ENCODE measurements at regions not wholly inside any gene's neighbourhood (a gene's known extent, or its start where the extent isn't known, plus 50 kb on each side); places are given as distances from the start of the nearest gene placed in this dataset.
A peak's percentile ranks its signal among the peaks of the same experiment; 100 is the strongest.

GRCh38 chr5:18563853-18564252 lies 929.6 kb downstream of the TAF11L14 start:
- H4K91ac ChIP-seq (ENCODE audit: low read depth, low read length) = no peak overlapping the region
- no peaks in the 10 kb centered on the region for H3K27me3 ChIP-seq (ENCODE audit: insufficient read depth, low read length)
- H4K12ac ChIP-seq (ENCODE audit: low read depth, low read length) = no peak overlapping the region
- WGBS (ENCODE audit: extremely low coverage, insufficient coverage, insufficient read length) = no CpG with 5 or more reads among the region's 2 CpGs
- no peak overlapping the region for H2BK120ac ChIP-seq (ENCODE audit: insufficient read depth, low read length, poor library complexity)
- H3K4me3 ChIP-seq (ENCODE audit: low read depth, low read length) = no peak overlapping the region
- no peak overlapping the region for H2AK5ac ChIP-seq (ENCODE audit: low read length)
- H3K18ac ChIP-seq (ENCODE audit: low read length) = no peak overlapping the region
- H3K4me1 ChIP-seq (ENCODE audit: control insufficient read depth in 1 of 2, insufficient read depth in 2 of 2, low read length in 2 of 2) = peaks cover 0 to 3% of the 10 kb centered on the region in 2 experiments
- H2AFZ ChIP-seq (ENCODE audit: insufficient read depth, low read length, poor library complexity) = no peak overlapping the region
- no peaks in the 10 kb centered on the region for H3K9me3 ChIP-seq (ENCODE audit: insufficient read depth, low read depth, low read length)
- no peak overlapping the region for H4K8ac ChIP-seq (ENCODE audit: low read depth, low read length)
- DNase-seq = peak; percentile 25 to 49
- H3K79me1 ChIP-seq (ENCODE audit: low read length) = no peaks in the 10 kb centered on the region
- no peak overlapping the region for H3K14ac ChIP-seq (ENCODE audit: low read length)
- no peaks in the 10 kb centered on the region for H3K79me2 ChIP-seq (ENCODE audit: control insufficient read depth, insufficient read depth, low read length, poor library complexity)
- H3K23ac ChIP-seq (ENCODE audit: low read length) = no peak overlapping the region
- H2BK12ac ChIP-seq (ENCODE audit: low read length) = no peak overlapping the region
- H2BK5ac ChIP-seq (ENCODE audit: low read depth, low read length, poor library complexity) = no peak overlapping the region
- no peaks in the 10 kb centered on the region for H3K36me3 ChIP-seq (ENCODE audit: control insufficient read depth in 1 of 2, insufficient read depth in 2 of 2, low read length in 2 of 2)
- H3K4ac ChIP-seq (ENCODE audit: low read depth, low read length) = no peak overlapping the region
- H3K27ac ChIP-seq (ENCODE audit: low read depth, low read length) = no peak overlapping the region
- H3K4me2 ChIP-seq (ENCODE audit: low read length) = no peak overlapping the region
- no peak overlapping the region for H3K9ac ChIP-seq (ENCODE audit: low read length)

- Histone ChIP-seq H2BK12ac (ENCODE audit: low read length) (no peak overlapping the region), H4K8ac (ENCODE audit: low read depth, low read length) (no peak overlapping the region), H4K91ac (ENCODE audit: low read depth, low read length) (no peak overlapping the region), H3K4me2 (ENCODE audit: low read length) (no peak overlapping the region), H3K36me3 (ENCODE audit: control insufficient read depth in 1 of 2, insufficient read depth in 2 of 2, low read length in 2 of 2) (no peaks in the 10 kb centered on the region), H3K14ac (ENCODE audit: low read length) (no peak overlapping the region), H2BK120ac (ENCODE audit: insufficient read depth, low read length, poor library complexity) (no peak overlapping the region), H3K4ac (ENCODE audit: low read depth, low read length) (no peak overlapping the region), H3K9ac (ENCODE audit: low read length) (no peak overlapping the region), H3K27me3 (ENCODE audit: insufficient read depth, low read length) (no peaks in the 10 kb centered on the region), H2AK5ac (ENCODE audit: low read length) (no peak overlapping the region), H3K9me3 (ENCODE audit: insufficient read depth, low read depth, low read length) (no peaks in the 10 kb centered on the region), H3K18ac (ENCODE audit: low read length) (no peak overlapping the region), H3K4me3 (ENCODE audit: low read depth, low read length) (no peak overlapping the region), H4K12ac (ENCODE audit: low read depth, low read length) (no peak overlapping the region), H3K27ac (ENCODE audit: low read depth, low read length) (no peak overlapping the region), H2AFZ (ENCODE audit: insufficient read depth, low read length, poor library complexity) (no peak overlapping the region), H3K79me1 (ENCODE audit: low read length) (no peaks in the 10 kb centered on the region), H3K4me1 (ENCODE audit: control insufficient read depth in 1 of 2, insufficient read depth in 2 of 2, low read length in 2 of 2) (peaks cover 0 to 3% of the 10 kb centered on the region in 2 experiments), H3K79me2 (ENCODE audit: control insufficient read depth, insufficient read depth, low read length, poor library complexity) (no peaks in the 10 kb centered on the region), H2BK5ac (ENCODE audit: low read depth, low read length, poor library complexity) (no peak overlapping the region), H3K23ac (ENCODE audit: low read length) (no peak overlapping the region)
- no peak for DNase-seq
Measured at GRCh38 chr5:18566671-18567070, 932.4 kb downstream of the TAF11L14 start.

GRCh38 chr5:18576586-18576985 lies 942.3 kb downstream of the TAF11L14 start:
- no peak overlapping the region for H3K9ac ChIP-seq (ENCODE audit: low read length)
- H3K79me1 ChIP-seq (ENCODE audit: low read length) = no peaks in the 10 kb centered on the region
- H3K27me3 ChIP-seq (ENCODE audit: insufficient read depth, low read length) = no peaks in the 10 kb centered on the region
- H3K27ac ChIP-seq (ENCODE audit: low read depth, low read length) = no peak overlapping the region
- peaks cover 2 to 5% of the 10 kb centered on the region in 2 experiments for H3K4me1 ChIP-seq (ENCODE audit: control insufficient read depth in 1 of 2, insufficient read depth in 2 of 2, low read length in 2 of 2)
- H3K14ac ChIP-seq (ENCODE audit: low read length) = no peak overlapping the region
- no peak overlapping the region for H3K23ac ChIP-seq (ENCODE audit: low read length)
- no peak for DNase-seq
- H2BK120ac ChIP-seq (ENCODE audit: insufficient read depth, low read length, poor library complexity) = no peak overlapping the region
- no peak overlapping the region for H4K12ac ChIP-seq (ENCODE audit: low read depth, low read length)
- H4K8ac ChIP-seq (ENCODE audit: low read depth, low read length) = no peak overlapping the region
- no peaks in the 10 kb centered on the region for H3K36me3 ChIP-seq (ENCODE audit: control insufficient read depth in 1 of 2, insufficient read depth in 2 of 2, low read length in 2 of 2)
- H3K4me2 ChIP-seq (ENCODE audit: low read length) = no peak overlapping the region
- no peak overlapping the region for H3K4me3 ChIP-seq (ENCODE audit: low read depth, low read length)
- no peak overlapping the region for H2BK12ac ChIP-seq (ENCODE audit: low read length)
- H2AK5ac ChIP-seq (ENCODE audit: low read length) = no peak overlapping the region
- H3K4ac ChIP-seq (ENCODE audit: low read depth, low read length) = no peak overlapping the region
- no CpG with 5 or more reads among the region's 4 CpGs for WGBS (ENCODE audit: extremely low coverage, insufficient coverage, insufficient read length)
- no peak overlapping the region for H2BK5ac ChIP-seq (ENCODE audit: low read depth, low read length, poor library complexity)
- H4K91ac ChIP-seq (ENCODE audit: low read depth, low read length) = no peak overlapping the region
- H3K79me2 ChIP-seq (ENCODE audit: control insufficient read depth, insufficient read depth, low read length, poor library complexity) = no peaks in the 10 kb centered on the region
- H3K9me3 ChIP-seq (ENCODE audit: insufficient read depth, low read depth, low read length) = no peaks in the 10 kb centered on the region
- H3K18ac ChIP-seq (ENCODE audit: low read length) = no peak overlapping the region
- H2AFZ ChIP-seq (ENCODE audit: insufficient read depth, low read length, poor library complexity) = no peak overlapping the region

GRCh38 chr5:18601185-18601584 lies 966.9 kb downstream of the TAF11L14 start:
- Histone ChIP-seq H3K4ac (ENCODE audit: low read depth, low read length) (no peak overlapping the region), H3K79me1 (ENCODE audit: low read length) (no peaks in the 10 kb centered on the region), H2AK5ac (ENCODE audit: low read length) (no peak overlapping the region), H4K91ac (ENCODE audit: low read depth, low read length) (no peak overlapping the region), H2AFZ (ENCODE audit: insufficient read depth, low read length, poor library complexity) (no peak overlapping the region), H4K12ac (ENCODE audit: low read depth, low read length) (no peak overlapping the region), H2BK120ac (ENCODE audit: insufficient read depth, low read length, poor library complexity) (no peak overlapping the region), H4K8ac (ENCODE audit: low read depth, low read length) (no peak overlapping the region), H2BK5ac (ENCODE audit: low read depth, low read length, poor library complexity) (no peak overlapping the region), H3K9ac (ENCODE audit: low read length) (no peak overlapping the region), H3K4me2 (ENCODE audit: low read length) (no peak overlapping the region), H2BK12ac (ENCODE audit: low read length) (no peak overlapping the region), H3K4me3 (ENCODE audit: low read depth, low read length) (no peak overlapping the region), H3K4me1 (ENCODE audit: control insufficient read depth in 1 of 2, insufficient read depth in 2 of 2, low read length in 2 of 2) (no peaks in the 10 kb centered on the region), H3K14ac (ENCODE audit: low read length) (no peak overlapping the region), H3K18ac (ENCODE audit: low read length) (no peak overlapping the region), H3K27me3 (ENCODE audit: insufficient read depth, low read length) (no peaks in the 10 kb centered on the region), H3K27ac (ENCODE audit: low read depth, low read length) (no peak overlapping the region), H3K79me2 (ENCODE audit: control insufficient read depth, insufficient read depth, low read length, poor library complexity) (no peaks in the 10 kb centered on the region), H3K9me3 (ENCODE audit: insufficient read depth, low read depth, low read length) (no peaks in the 10 kb centered on the region), H3K36me3 (ENCODE audit: control insufficient read depth in 1 of 2, insufficient read depth in 2 of 2, low read length in 2 of 2) (no peaks in the 10 kb centered on the region), H3K23ac (ENCODE audit: low read length) (no peak overlapping the region)
- DNase-seq = peak; percentile 48 to 79
- no CpG with 5 or more reads among the region's 1 CpG for WGBS (ENCODE audit: extremely low coverage, insufficient coverage, insufficient read length)

Measured in trophoblast cell (in vitro differentiated cells and primary cell).